Left kidney (tissue), 1 donor: ENCODE measurements at regions not wholly inside any gene's neighbourhood (a gene's known extent, or its start where the extent isn't known, plus 50 kb on each side); places are given as distances from the start of the nearest gene placed in this dataset.
A peak's percentile ranks its signal among the peaks of the same experiment; 100 is the strongest.
"Not testable (repeated sequence)": the region's sequence is repeated elsewhere in the genome, so short reads cannot be mapped to it uniquely, and the experiment has no call there.

Experiments
- DNase-seq: peaks from one replicate; pipeline ENCODE4 v3.0.0-alpha.2; 2013

- DNase-seq = not testable (repeated sequence)
Measured at GRCh38 chr6:3672339-3672738, 79.2 kb downstream of the PXDC1 start.

GRCh38 chr6:3671382-3671781 is 80.1 kb downstream of the PXDC1 start:
- no peak for DNase-seq

GRCh38 chr6:3670356-3670755 is 81.2 kb downstream of the PXDC1 start:
- no peak for DNase-seq

- DNase-seq = no peak
Measured at GRCh38 chr6:3669916-3670315, 81.6 kb downstream of the PXDC1 start.

GRCh38 chr6:3665608-3666007 is 85.9 kb downstream of the PXDC1 start:
- no peak for DNase-seq

- peak; percentile 52 for DNase-seq
Measured at GRCh38 chr6:3664625-3665041, 86.9 kb downstream of the PXDC1 start.

- no peak for DNase-seq
Measured at GRCh38 chr6:3663811-3664210, 87.7 kb downstream of the PXDC1 start.

GRCh38 chr6:3663081-3663480 is 88.4 kb downstream of the PXDC1 start:
- no peak for DNase-seq

GRCh38 chr6:3661390-3661789 is 90.1 kb downstream of the PXDC1 start:
- DNase-seq = no peak

- DNase-seq = no peak
Measured at GRCh38 chr6:3660473-3660872, 91.0 kb downstream of the PXDC1 start.

GRCh38 chr6:3659748-3660147 is 91.8 kb downstream of the PXDC1 start:
- no peak for DNase-seq

- no peak for DNase-seq
Measured at GRCh38 chr6:3656076-3656475, 95.4 kb downstream of the PXDC1 start.

GRCh38 chr6:3654898-3655297 is 96.6 kb downstream of the PXDC1 start:
- DNase-seq = no peak

GRCh38 chr6:3654436-3654835 is 97.1 kb downstream of the PXDC1 start:
- DNase-seq = no peak

- DNase-seq = no peak
Measured at GRCh38 chr6:3653528-3654070, 97.9 kb downstream of the PXDC1 start.

GRCh38 chr6:3651698-3652229 is 99.7 kb downstream of the PXDC1 start:
- DNase-seq = no peak

GRCh38 chr6:3650959-3651697 is 100.4 kb downstream of the PXDC1 start:
- DNase-seq = no peak

GRCh38 chr6:3650076-3650958 is 101.2 kb downstream of the PXDC1 start:
- DNase-seq = no peak

- DNase-seq = no peak
Measured at GRCh38 chr6:3648724-3649123, 102.8 kb downstream of the PXDC1 start.

GRCh38 chr6:3646616-3647362 is 104.7 kb downstream of the PXDC1 start:
- no peak for DNase-seq

- no peak for DNase-seq
Measured at GRCh38 chr6:3644739-3645012, 106.8 kb downstream of the PXDC1 start.
